ENCODE measurements at regions not wholly inside any gene's neighbourhood (a gene's known extent, or its start where the extent isn't known, plus 50 kb on each side); places are given as distances from the start of the nearest gene placed in this dataset.
A peak's percentile ranks its signal among the peaks of the same experiment; 100 is the strongest.

DNA sequence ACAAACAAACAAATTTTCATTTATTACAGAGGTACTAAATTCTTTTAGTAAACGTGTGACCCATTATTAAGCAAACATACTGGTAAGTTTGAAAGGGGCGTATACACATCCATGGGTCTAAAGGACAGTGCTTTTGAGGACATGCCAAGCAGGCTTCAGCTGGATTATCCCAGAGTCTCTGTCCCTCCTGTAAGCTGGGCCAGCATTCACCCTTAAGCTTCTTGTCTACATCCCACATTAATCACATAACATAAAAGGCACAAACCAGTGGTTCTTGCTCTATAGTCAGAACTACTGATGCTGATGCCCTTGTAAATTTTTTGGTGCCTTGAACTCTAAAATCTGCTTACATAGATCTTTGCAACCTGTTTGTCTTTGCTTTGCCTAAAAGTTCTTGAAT lies 150.8 kb upstream of the BNIP2 start:
- in situ Hi-C loops (cut with HindIII; ENCODE audit: low sequenced_read_pairs), result no loop called here
- DNase-seq (ENCODE audit: low read depth, low spot score), result no peak
- TF ChIP-seq CTCF (IDR thresholded peaks at IDR 0.05; ENCODE audit: low read depth, low read length), result no peak
- no peak overlapping the region for H3K4me3 ChIP-seq (ENCODE audit: low read depth, low read length)

- in situ Hi-C loops (cut with HindIII; ENCODE audit: low sequenced_read_pairs), result no loop called here
- no peak for DNase-seq (ENCODE audit: low read depth, low spot score)
- H3K4me3 ChIP-seq (ENCODE audit: low read depth, low read length), result no peak overlapping the region
- no peak for TF ChIP-seq CTCF (IDR thresholded peaks at IDR 0.05; ENCODE audit: low read depth, low read length)
These were observed 149.8 kb upstream of the BNIP2 start for GRCh38 chr15:59838900-59839299.

DNA sequence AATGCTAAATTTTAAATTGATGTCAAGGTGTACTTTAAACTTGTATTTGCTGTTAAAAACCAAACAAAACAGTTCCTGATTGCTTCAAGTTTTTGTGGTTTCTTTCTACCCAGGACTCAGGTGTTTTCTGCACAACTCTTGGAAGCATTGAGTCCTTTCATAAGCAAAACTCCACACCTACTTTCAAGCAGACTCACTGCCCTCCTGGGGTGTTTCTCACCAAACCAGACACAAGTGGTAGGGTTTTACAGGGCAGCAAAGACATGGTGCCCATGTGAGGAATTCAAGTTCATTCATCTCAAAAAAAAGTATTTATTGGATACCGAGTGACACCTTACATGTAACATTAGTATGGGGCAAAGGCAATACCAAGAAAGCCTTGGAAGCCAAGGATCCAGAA lies 146.7 kb upstream of the BNIP2 start:
- no peak for TF ChIP-seq CTCF (IDR thresholded peaks at IDR 0.05; ENCODE audit: low read depth, low read length)
- in situ Hi-C loops (cut with HindIII; ENCODE audit: low sequenced_read_pairs), result no loop called here
- H3K4me3 ChIP-seq (ENCODE audit: low read depth, low read length), result no peak overlapping the region
- no peak for DNase-seq (ENCODE audit: low read depth, low spot score)

DNA sequence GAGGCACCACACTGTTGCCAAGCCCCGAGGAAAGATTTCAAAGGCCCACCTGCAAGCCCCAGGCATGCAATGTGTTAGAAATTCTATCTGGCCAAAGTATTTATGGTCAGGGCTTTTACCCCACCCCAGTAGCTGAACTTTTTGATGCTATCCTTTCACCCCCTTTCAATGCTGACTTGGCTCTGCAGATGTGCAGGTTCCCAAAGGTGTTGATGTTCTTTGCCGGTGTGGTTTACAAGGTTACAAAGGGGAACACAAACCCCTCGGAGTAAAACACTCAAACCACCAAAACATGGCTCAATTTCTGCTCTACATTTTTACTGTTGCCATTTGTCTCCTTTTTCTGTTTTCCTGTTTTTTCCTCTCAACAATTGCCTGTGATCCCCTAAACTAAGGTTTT lies 145.4 kb upstream of the BNIP2 start:
- TF ChIP-seq CTCF (IDR thresholded peaks at IDR 0.05; ENCODE audit: low read depth, low read length), result no peak
- H3K4me3 ChIP-seq (ENCODE audit: low read depth, low read length), result no peak overlapping the region
- in situ Hi-C loops (cut with HindIII; ENCODE audit: low sequenced_read_pairs), result no loop called here
- no peak for DNase-seq (ENCODE audit: low read depth, low spot score)

DNA sequence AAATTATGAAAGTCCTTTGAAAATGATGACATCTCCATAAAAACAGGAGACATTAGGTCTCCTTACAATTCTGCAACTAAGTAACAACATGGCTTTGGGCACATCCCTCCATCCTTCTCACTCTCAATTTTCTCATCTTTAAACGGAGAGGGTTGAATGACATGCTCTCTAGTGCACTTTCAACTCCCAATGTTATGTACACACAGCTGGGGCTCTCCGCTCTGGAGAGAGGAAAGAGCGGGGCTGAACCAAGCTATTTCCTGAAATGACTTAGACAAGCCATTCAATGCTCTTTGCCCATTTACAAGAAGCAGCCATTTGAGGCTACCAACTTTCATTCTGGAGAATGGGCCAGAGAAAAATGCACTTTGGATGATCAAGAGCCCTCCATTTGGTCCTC lies 144.2 kb upstream of the BNIP2 start:
- in situ Hi-C loops (cut with HindIII; ENCODE audit: low sequenced_read_pairs), result no loop called here
- TF ChIP-seq CTCF (IDR thresholded peaks at IDR 0.05; ENCODE audit: low read depth, low read length), result no peak
- H3K4me3 ChIP-seq (ENCODE audit: low read depth, low read length), result no peak overlapping the region
- DNase-seq (ENCODE audit: low read depth, low spot score), result no peak

DNA sequence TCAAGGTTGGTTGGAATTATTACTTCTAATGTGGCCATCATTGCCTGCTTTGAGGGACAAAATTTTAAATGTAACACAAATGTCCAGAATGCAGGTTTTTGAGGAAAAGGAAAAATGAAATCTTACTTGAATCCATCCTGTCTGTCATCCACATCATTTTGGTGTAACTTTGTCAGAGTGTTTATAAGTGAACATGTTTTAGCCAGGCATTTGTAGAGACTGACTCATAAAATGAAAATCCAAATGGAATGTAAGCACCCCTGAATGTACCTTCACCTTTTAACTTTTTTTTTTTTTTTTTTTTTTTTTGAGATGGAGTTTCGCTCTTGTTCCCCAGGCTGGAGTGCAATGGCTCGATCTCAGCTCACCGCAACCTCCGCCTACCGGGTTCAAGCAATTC lies 141.8 kb upstream of the BNIP2 start:
- in situ Hi-C loops (cut with HindIII; ENCODE audit: low sequenced_read_pairs), result no loop called here
- H3K4me3 ChIP-seq (ENCODE audit: low read depth, low read length), result no peak overlapping the region
- DNase-seq (ENCODE audit: low read depth, low spot score), result no peak
- TF ChIP-seq CTCF (IDR thresholded peaks at IDR 0.05; ENCODE audit: low read depth, low read length), result no peak

GRCh38 chr15:59830098-59830497 lies 141.0 kb upstream of the BNIP2 start:
- in situ Hi-C loops (cut with HindIII; ENCODE audit: low sequenced_read_pairs), result no loop called here
- TF ChIP-seq CTCF (IDR thresholded peaks at IDR 0.05; ENCODE audit: low read depth, low read length), result no peak
- no peak overlapping the region for H3K4me3 ChIP-seq (ENCODE audit: low read depth, low read length)

More at GRCh38 chr15:59830098-59830497, 141.0 kb upstream of the BNIP2 start:
- DNase-seq (ENCODE audit: low read depth, low spot score), result peak; percentile 1

All from astrocyte of the spinal cord (primary cell).